ENCODE measurements at regions not wholly inside any gene's neighbourhood (a gene's known extent, or its start where the extent isn't known, plus 50 kb on each side); places are given as distances from the start of the nearest gene placed in this dataset.

DNA sequence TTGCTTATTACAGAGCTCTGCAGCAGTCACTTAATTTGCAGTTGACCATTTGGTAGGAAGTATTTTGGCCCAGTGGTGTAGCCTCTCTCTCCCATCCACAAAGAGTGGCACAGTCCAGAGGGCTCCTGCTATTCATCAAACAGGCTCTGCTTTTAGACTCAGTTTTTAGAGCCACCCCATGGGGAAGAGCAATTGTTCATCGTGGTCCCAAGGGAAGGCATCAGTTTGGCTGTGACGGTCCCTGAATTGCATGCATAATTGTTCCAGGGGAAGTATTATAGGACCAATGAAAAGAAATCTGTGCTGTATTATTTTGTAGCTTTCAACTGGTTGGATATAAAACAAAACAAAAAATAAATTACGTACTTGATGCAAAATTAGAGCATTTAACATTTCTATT is 799.0 kb downstream of the DACH1 start:
- peak; percentile 9 for DNase-seq

DNA sequence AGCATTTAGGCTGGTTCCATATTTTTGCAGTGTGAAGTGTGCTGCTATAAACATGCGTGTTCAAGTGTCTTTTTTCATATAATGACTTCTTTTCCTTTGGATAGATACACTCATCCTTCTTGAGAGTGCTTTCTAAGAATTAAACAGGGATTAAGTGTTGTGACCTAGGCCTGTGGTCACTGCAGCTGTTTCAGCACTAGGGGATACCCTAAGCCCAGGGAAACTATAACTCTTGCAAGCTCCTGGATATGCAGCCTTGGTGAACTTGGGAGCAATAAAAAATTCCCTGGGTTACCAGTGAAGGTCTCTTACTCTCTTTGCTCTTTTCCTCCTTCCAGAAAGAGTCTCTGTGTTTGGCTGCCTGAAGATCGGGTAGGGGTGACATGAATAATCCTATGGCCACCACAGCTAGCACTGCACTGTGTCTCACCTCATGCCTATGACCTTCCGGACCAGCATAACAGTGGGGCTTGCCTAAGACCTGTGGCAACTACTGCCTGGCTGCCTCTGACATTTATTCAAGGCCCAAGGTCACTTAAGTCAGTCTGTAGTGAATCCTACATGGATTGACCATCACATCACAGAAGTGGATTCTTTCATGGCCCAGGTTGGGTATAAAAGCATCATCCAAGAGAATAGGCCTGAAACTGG is 799.7 kb downstream of the DACH1 start:
- DNase-seq = no peak

DNA sequence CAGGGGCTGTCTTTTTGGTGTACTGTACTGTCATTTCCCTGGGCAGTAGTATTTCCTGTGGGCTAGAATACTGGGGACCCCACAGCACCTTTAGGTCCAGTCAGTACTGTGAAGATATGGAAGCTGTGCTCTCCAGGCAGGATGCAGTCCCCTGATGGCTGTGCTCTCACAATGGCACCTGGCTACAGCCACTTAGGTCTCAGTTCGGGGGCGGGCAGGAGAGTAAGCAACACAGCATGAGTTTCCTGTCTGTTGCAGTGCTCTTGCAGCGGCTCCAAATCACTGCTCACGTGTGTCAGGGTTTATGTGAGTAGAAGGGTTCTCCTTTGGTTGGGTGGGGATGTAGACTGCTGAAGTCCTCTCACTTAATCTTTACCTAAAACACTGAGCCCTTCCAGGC is 810.4 kb downstream of the DACH1 start:
- DNase-seq = no peak

DNA sequence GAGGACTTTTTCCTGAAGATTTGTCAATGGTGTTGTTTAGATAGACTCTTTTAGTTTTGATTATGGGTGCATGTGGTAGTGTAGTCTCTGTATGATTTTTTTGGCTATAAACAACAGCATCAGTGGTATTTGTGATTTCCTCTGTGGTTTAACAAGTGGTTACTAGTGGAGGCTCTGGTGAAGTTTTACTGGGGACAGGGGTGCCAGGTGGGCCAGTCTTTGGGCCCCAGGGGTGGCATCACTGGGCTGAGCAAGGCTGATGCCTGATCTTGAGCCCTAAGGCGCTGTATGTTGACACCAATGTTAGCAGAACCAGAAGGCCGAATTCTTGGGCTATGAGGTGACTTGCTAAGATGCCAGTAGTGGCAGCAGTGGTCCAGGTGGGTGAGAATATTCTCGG is 811.4 kb downstream of the DACH1 start:
- no peak for DNase-seq

DNA sequence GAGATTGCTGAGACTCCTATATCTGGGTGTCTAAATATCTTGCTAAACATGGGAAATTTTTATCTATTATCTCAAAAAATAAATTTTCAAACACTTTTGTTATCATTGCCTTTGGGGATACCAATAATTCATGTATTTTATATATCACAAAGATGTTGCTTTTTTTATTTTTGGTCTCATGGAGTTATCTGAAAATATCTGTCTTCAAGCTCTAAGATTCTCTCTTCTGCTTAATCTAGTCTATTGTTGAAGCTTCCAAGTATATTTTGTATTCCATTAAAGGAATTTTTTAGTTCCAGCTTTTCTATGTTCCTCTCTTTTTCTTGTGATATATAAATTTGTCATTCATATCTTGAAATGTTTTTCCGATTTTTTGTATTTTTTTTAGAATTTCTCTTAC is 812.0 kb downstream of the DACH1 start:
- no peak for DNase-seq

DNA sequence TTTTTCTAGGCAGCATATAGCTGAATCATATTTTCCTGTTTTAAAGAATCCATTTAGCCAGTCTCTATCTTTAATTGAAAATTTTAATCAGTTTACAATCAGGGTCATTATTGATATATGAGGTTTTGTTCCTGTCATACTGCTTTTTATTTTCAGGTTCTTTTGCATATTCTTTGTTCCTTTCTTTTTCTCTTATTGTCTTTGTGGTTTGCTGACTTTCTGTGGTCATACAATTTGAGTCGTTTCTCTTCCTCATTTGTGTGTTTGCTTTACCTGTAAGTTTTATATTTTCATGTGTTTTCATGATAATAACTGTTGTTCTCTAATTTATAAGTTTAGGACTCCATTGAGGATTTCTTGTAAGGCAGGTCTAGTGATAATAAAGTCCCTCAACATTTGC is 812.6 kb downstream of the DACH1 start:
- no peak for DNase-seq

DNA sequence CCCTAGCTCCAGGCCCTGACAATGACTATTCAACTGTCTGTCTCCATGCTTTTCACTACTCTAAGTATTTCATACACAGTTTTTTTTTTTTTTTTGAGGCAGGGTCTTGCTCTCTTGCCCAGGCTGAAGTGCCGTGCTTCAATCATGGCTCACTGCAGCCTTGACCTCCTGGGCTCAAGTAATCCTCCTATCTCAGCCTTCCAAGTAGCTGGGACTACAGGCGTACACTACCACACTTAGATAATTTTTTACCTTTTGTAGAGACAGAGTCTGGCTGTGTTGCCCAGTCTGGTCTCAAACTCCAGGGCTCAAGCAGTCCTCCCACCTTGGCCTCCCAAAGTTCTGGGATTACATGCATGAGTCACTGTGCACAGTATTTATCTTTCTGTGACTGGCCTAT is 815.4 kb downstream of the DACH1 start:
- DNase-seq = no peak

DNA sequence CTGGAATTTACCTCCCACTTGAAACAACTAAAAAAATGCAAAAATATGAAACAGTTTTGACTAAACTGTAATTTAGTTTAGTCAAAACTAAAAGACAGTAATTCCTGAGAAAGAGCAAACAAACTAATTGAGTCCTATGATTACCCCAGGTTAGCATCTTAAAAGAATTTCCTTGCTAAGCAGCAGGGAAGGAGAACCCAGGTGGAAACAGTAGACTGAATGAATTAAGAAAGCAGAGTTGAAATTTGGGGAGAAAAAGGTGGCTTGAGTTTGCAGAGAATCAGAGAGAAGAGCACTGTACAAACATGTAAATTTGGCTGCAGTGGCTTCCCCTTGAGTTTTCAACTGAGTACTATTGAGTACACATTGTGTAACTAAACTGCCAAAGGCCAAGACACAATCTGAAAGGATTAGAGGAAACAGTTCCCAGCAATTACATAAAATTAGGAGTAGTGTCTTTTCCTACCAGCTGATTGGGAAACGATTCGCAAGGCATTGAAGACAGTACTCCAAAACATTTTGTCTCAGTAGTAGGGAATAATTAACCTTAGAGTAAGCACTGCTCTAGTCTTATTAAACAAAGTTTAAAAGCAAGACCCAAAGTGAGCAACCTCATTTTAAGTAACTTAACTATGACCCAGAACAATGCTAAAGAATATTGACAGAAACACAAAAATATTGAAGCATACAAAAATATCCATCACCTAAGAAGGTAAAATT is 820.5 kb downstream of the DACH1 start:
- DNase-seq = no peak

DNA sequence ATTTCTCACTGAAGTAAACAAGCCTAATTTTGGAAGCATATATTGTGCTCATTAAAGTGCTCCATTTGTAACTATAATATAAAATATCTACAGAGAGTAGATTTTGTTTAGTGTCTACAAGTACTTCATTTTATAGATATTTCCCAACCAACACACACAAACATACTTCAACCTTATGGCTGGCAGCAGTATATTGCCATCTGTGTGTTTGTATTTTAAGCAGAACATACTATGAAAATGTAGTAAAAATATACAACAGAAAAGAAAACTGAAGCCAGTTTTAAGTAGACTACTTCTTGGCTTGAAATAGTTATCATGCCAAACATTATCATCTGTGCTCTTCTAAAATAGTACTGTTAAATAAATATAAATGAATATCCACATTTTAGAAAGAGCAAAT is 821.9 kb downstream of the DACH1 start:
- DNase-seq = no peak

DNA sequence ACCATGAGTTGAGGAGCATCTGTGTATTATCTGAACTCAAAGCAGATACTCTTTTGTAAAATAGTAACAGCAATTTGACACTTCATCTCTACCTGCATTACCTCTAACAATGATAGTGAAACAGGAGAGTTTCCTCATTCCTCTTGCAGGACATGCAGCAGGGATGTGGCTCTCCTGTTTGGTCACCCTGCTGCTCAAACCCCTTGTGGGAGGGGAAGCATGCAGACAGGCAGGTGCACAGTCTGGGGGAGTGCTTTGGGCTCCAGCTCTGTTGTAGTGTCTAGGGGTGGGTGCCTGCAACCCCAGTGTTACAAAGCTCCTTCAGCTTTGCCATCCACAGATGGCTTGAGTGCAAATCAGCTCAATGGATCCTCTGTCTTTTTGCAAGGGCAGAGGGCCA is 827.6 kb downstream of the DACH1 start:
- DNase-seq = no peak

DNA sequence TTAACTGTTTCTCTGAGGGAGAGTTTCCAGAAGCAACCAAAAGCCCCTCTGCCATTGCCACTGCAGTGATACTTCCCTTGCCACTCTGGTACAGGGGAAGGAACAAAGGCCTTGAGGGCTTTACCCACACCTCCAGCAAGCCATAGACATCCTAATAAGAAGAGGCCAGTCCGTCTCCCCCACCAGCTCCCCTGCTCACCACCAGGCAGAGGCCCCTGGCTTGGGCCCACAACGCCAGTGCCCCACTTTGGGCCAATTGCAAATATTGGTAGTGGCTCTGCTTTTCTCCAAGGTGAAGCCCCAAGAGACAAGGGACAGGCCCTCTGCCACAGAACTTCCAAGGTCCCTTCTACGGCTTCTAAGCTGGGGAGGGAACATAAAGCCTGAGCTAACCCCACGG is 833.0 kb downstream of the DACH1 start:
- DNase-seq = no peak

DNA sequence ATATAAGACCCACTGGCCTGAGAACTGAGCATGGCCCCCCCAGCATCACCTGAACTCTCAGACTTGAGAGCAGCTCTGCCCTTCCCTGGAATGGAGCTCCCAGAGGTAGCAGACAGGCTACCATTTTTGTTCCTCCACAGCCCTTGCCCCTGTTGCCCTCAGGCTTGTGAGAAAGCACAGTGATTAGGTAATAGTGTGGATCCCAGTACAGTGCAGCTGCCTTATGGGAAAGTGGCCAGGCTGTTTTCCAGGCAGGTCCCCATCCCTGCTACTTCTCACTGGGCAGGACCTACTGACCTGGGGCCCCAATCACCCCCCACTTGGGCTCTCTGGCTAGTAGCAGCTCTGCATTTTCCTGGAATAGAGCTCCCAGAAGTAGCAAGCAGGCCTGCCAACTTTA is 834.0 kb downstream of the DACH1 start:
- no peak for DNase-seq

DNA sequence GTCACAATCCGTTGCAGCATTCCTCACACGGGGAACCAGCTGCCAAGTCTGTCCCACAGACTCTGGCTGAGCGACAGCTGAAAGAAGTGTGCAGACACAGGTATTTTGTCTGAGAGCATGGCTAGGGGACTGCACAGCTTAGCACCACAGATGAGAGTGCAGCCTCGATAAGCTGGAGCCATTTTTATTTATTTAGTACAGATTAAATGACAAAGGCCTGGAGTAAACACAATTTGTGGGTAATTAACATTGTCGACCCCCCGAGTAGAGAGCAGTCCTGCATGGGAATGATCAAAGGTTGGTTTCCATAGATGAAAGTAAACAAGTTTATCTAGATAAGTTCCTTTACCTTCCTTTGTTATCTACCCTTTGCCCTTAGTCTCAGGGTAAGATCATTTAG is 836.2 kb downstream of the DACH1 start:
- DNase-seq = no peak

DNA sequence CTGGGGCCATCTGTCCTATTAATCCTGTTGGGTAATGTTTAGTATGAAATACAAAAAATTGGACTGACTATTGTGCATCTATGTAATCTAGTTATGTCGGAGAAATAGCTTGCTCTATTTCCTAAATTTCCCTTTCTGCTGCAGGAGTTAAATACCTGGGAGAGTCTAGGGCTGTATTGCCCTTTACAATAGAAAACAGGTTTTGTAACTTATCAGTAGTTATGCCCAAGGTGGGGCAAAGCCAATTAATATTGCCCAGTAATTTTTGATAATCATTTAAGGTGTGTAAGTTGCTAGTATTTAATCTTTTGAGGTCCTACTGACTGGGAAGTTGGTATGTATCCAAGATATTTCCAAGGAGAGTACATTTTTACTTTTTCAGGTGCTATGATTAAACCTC is 838.1 kb downstream of the DACH1 start:
- DNase-seq = no peak

DNA sequence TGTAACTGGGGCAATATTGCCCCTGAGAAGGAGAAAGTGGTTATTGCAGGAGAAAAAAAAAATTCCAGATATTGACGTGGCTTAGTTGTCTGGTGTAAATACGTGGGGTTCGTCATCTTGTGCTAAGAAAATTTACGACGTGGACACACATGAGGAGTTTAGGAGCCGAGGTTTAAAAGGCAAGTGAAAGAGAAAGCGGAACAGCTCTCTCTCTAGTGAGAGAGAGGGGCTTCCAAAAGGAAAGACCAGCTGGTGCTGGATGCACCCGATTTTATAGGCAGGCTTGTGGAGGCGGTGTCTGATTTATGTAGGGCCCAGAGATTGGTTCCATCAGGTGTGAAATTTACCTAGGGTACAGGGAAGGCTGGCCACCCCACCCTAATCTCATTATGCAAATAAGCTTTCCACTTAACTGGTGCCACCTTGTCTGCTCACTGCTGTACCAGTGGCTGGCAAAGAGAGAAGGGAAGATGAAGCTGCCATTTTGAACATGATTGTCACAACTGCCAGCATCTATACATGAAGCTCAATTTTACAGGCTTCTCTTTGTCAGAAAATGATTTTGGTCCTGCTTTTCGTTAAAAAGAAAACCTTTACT is 845.1 kb downstream of the DACH1 start:
- DNase-seq = no peak

DNA sequence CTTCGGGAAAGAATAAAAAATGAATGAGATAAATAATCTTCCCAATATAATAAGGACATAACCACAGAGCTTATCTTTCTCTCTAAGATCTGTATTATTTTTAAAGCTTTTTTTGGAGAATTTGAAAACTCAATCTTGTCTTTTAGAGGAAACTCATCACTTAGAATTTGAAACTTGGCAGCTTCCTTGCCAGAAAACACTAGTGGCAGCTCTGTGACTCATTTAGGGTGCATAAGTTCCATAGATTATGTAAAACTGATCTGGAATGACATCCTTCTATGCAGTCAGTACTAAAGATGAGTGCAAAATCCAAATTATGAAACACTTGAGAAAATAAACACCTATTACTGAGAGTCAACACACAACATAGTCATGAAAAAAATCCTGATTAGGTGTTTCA is 848.0 kb downstream of the DACH1 start:
- DNase-seq = no peak

DNA sequence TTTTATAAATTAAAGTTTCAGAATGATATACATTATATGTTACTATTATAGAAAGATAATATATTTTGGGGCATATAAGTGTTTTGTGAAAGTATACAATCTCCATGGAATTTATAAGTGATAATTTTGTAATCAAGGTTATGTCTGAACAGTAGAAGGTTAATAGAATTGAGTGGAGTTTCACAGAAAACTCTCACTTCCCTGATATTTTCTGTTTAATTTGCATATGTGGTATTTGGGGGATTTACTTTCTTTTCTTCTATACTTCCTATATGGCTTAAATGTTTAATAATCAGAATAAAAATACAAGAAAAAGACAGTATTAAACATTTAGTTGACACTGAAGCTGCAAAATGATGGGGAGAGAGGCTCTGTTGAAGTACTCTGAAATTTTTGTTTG is 848.5 kb downstream of the DACH1 start:
- DNase-seq = no peak

DNA sequence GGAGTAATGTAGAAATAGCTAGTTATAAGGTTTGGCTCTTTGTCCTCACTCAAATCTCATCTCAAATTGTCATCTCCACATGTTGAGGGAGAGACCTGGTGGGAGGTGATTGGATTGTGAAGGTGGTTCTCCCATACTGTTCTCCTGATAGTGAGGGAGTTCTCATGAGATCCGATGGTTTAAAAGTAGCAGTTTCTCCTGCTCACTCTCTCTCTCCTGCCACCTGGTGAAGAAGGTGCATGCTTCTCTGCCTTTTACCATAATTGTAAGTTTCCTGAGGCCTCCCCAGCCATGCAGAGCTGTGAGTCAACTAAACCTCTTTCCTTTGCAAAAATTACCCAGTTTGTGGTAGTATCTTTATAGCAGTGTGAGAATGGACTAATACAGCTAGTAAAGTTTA is 849.4 kb downstream of the DACH1 start:
- no peak for DNase-seq

DNA sequence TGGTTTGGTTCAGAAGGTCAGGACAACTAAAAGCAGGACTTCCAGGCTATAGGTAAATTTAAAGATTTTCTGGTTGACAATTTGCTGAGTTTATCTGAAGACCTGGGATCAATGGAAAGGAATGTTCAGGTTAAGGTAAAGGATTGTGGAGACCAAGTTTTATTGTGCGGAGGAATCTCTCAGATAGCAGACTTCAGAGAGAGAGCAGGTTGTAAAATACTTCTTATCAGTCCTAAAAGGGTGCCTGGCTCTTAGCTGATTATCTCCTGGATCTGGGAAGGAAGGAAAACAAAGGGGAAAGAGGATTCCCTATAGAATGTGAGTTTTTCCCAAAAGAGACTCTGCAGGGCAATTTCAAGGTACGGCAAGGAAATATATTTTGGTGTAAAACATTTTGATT is 851.5 kb downstream of the DACH1 start:
- no peak for DNase-seq

DNA sequence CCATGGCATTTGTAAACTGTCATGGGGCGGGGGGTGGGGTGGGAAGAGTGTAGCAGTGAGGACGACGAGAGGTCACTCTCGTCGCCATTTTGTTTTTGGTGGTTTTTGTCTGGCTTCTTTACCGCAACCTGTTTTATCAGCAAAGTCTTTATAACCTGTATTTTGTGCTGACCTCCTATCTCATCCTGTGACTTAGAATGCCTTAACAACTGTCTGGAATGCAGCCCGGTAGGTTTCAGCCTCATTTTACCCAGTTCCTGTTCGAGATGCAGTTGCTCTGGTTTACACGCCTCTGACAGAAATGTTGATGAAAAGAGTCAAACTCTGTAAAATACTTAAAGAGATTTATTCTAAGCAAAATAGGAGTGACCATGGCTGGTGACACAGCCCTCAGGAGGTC is 852.0 kb downstream of the DACH1 start:
- no peak for DNase-seq

DNA sequence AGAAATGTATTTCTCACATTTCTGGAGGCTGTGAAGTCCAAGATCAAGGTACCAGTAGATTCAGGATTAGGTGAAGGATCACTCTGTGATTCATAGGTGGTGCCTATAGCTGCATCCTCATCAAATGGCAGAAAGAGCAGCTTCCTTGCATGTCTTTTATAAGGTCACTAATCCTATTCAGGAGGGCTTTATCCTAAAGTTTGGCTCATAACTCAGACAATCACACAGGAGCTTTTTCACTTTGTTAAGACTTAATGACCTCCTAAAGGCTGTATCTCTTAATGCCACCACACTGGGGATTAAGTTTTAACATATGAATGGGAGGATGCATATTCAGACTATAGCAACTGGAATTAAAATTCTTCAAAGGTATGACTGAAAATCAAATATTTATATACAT is 861.1 kb downstream of the DACH1 start:
- no peak for DNase-seq

DNA sequence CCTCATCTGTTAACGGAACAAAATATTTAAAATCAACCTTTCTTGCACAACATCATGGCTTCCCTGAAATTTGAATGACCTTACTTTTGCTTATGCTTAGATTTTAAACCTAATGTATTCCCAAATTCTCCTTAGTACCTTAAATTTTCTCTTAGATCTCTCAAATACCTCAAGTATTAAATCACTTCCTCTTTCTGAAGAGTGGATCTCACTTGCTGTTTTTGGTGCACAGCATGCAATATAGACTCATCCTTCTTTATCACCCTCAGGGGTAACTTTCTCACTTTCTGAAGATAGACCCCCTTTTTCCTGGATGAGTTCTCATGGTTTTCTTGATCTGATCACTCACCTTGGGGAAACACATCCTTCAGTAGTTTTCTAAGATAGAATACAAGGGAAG is 871.7 kb downstream of the DACH1 start:
- no peak for DNase-seq

DNA sequence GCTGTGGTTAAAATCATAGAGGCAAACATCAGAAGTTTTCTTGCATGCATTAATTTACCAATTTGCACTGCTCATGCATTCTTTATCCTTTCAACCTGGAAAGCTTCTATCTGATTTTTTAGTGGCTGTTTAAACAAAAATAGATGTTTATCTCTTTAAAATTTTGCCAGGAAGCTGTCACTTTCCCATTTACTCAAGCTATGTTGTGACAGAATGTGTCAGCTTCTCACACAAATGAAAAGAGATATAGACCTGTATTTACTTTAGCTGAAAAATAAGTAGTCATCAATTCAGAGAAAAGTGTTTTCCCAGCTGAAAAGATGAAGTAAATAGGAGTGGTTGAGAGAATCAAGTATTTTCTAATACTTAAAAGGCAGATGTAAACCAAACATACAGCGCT is 872.8 kb downstream of the DACH1 start:
- DNase-seq = no peak

DNA sequence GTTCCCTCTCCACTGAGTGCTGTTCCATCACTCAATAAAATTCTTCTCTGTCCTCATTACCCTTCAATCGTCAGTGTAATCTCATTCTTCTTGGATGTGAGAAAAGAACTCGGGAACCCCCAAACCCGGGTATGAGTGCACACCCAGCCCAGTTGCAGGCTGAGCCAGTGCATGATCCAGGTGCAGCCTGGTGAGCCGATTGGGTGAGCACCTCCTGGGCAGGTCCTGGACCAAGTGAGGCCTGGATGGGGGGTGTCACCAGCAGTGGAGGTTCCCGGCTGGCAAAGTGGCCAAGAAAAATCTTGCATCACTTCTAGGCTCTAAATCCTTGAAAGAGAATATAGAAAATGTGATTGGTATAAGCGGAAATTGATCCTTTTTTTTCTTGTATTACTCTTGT is 878.8 kb upstream of the KLHL1 start:
- no peak for DNase-seq

DNA sequence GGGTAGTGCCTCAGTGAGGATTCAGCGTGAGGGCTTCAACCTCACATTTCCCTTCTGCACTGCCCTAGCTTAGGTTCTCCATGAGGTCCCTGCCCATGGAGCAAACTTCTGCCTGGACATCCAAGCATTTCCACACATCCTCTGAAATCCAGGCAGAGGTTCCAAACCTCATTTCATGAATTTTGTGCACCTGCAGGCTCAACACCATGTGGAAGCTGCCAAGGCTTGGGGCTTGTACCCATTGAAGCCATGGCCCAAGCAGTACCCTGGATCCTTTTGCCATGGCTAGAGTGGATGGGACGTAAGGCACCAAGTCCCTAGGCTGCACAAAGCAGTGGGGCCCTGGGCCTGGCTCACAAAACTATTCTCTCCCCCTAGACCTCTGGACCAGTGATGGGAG is 877.1 kb upstream of the KLHL1 start:
- no peak for DNase-seq

Measured in NCI-H1092 treated with DMSO at 0.1 percent for 48 hours (cell line).